GM18507 (cell line): ENCODE measurements at regions not wholly inside any gene's neighbourhood (a gene's known extent, or its start where the extent isn't known, plus 50 kb on each side); places are given as distances from the start of the nearest gene placed in this dataset.
"Not testable (repeated sequence)": the region's sequence is repeated elsewhere in the genome, so short reads cannot be mapped to it uniquely, and the experiment has no call there.

ENCODE experiments used
- DNase-seq: peaks from one replicate; pipeline ENCODE4 v3.0.0; 2011; ENCODE audit warnings: low read depth; ENCODE audit not compliant: insufficient read length; ENCODE audit errors: extremely low spot score
- FAIRE-seq: peaks from 2 replicates; lab custom pipeline; 2011; peaks lifted over from hg19 to GRCh38; lab: Jason Lieb, UNC

GRCh38 chr4:126742885-126743284 is 889.9 kb upstream of the INTU start:
- no peak for FAIRE-seq
- DNase-seq, result no peak

GRCh38 chr4:126748736-126749135 is 884.0 kb upstream of the INTU start:
- DNase-seq (no peak), FAIRE-seq (no peak)

GRCh38 chr4:126750723-126751122 is 882.0 kb upstream of the INTU start:
- FAIRE-seq (no peak), DNase-seq (no peak)

- FAIRE-seq (no peak), DNase-seq (no peak)
These were observed 880.6 kb upstream of the INTU start for GRCh38 chr4:126752126-126752525.

- DNase-seq, result no peak
- no peak for FAIRE-seq
These were observed 880.1 kb upstream of the INTU start for GRCh38 chr4:126752702-126753101.

GRCh38 chr4:126753592-126753991 is 879.2 kb upstream of the INTU start:
- FAIRE-seq (no peak), DNase-seq (no peak)

- no peak for DNase-seq
- FAIRE-seq, result no peak
These were observed 877.3 kb upstream of the INTU start for GRCh38 chr4:126755506-126755905.

- DNase-seq (no peak), FAIRE-seq (no peak)
These were observed 876.5 kb upstream of the INTU start for GRCh38 chr4:126756050-126756829.

- DNase-seq (no peak), FAIRE-seq (no peak)
These were observed 875.5 kb upstream of the INTU start for GRCh38 chr4:126757219-126757618.

- DNase-seq (no peak), FAIRE-seq (no peak)
These were observed 874.3 kb upstream of the INTU start for GRCh38 chr4:126758493-126758892.

GRCh38 chr4:126761947-126762662 is 870.7 kb upstream of the INTU start:
- DNase-seq (no peak), FAIRE-seq (no peak)

- DNase-seq (no peak), FAIRE-seq (no peak)
These were observed 870.0 kb upstream of the INTU start for GRCh38 chr4:126762663-126763247.

GRCh38 chr4:126766241-126766640 is 866.5 kb upstream of the INTU start:
- DNase-seq (no peak), FAIRE-seq (no peak)

- FAIRE-seq, result no peak
These were observed 864.4 kb upstream of the INTU start for GRCh38 chr4:126768338-126768737.

GRCh38 chr4:126770811-126771553 is 861.8 kb upstream of the INTU start:
- FAIRE-seq, DNase-seq: not testable (repeated sequence)

More at GRCh38 chr4:126768338-126768737, 864.4 kb upstream of the INTU start:
- no peak for DNase-seq

GRCh38 chr4:126771618-126772017 is 861.1 kb upstream of the INTU start:
- not testable (repeated sequence) for FAIRE-seq, DNase-seq

- no peak for DNase-seq
- FAIRE-seq, result no peak
These were observed 860.1 kb upstream of the INTU start for GRCh38 chr4:126772662-126773061.

- no peak for FAIRE-seq
- DNase-seq, result no peak
These were observed 857.2 kb upstream of the INTU start for GRCh38 chr4:126775485-126776106.

GRCh38 chr4:126776361-126776760 is 856.4 kb upstream of the INTU start:
- FAIRE-seq (no peak), DNase-seq (no peak)
